H9 (cell line): ENCODE measurements at regions not wholly inside any gene's neighbourhood (a gene's known extent, or its start where the extent isn't known, plus 50 kb on each side); places are given as distances from the start of the nearest gene placed in this dataset.

Experiments
- DNase-seq: peaks from one replicate; pipeline ENCODE4 v3.0.0-alpha.2; 2017
- H2AFZ ChIP-seq: one replicate; pipeline ENCODE4 v1.6.1; 2013; ENCODE audit warnings: mild to moderate bottlenecking, low read length, control low read depth, moderate library complexity
- H2AK5ac ChIP-seq: 2 replicates; pipeline ENCODE4 v1.6.1; 2013; ENCODE audit warnings: low read length, control low read depth, mixed read lengths; ENCODE audit not compliant: insufficient read length
- H2BK120ac ChIP-seq: one replicate; pipeline ENCODE4 v1.6.1; 2013; ENCODE audit warnings: low read depth, mild to moderate bottlenecking, low read length, control low read depth, inconsistent platforms; ENCODE audit not compliant: poor library complexity, severe bottlenecking
- H2BK12ac ChIP-seq: 2 replicates; pipeline ENCODE4 v1.6.1; 2013; ENCODE audit warnings: low read length, control low read depth, mixed read lengths, low read depth; ENCODE audit not compliant: insufficient read length
- H2BK15ac ChIP-seq: 2 replicates; pipeline ENCODE4 v1.6.1; 2013; ENCODE audit warnings: low read depth, low read length, control low read depth
- H2BK20ac ChIP-seq: one replicate; pipeline ENCODE4 v1.6.1; 2013; ENCODE audit warnings: low read depth, mild to moderate bottlenecking, low read length, control low read depth, inconsistent platforms; ENCODE audit not compliant: poor library complexity, severe bottlenecking
- H2BK5ac ChIP-seq: 2 replicates; pipeline ENCODE4 v1.6.1; 2013; ENCODE audit warnings: low read length, control low read depth, mixed read lengths; ENCODE audit not compliant: insufficient read length
- H3K14ac ChIP-seq: 2 replicates; pipeline ENCODE4 v1.6.1; 2013; ENCODE audit warnings: low read length, control low read depth; ENCODE audit not compliant: insufficient read depth
- H3K18ac ChIP-seq: 2 replicates; pipeline ENCODE4 v1.6.1; 2013; ENCODE audit warnings: low read depth, mild to moderate bottlenecking, mixed read lengths, low read length, control low read depth; ENCODE audit not compliant: insufficient read length
- H3K23ac ChIP-seq: 2 replicates; pipeline ENCODE4 v1.6.1; 2013; ENCODE audit warnings: low read length, control low read depth, mixed read lengths, low read depth; ENCODE audit not compliant: insufficient read length
- H3K23me2 ChIP-seq: 2 replicates; pipeline ENCODE4 v1.6.1; 2013; ENCODE audit warnings: low read depth, mild to moderate bottlenecking, mixed read lengths, low read length, control low read depth; ENCODE audit not compliant: insufficient read length, poor library complexity, severe bottlenecking
- H3K27ac ChIP-seq: 2 replicates; pipeline ENCODE4 v1.5.1; 2013; ENCODE audit warnings: low read length, control low read depth, mixed read lengths, low read depth; ENCODE audit not compliant: insufficient read length
- H3K27me3 ChIP-seq: 2 replicates; pipeline ENCODE4 v1.6.1; 2013; ENCODE audit warnings: low read length, control low read depth, inconsistent platforms; ENCODE audit not compliant: insufficient read depth
- H3K4ac ChIP-seq: 2 replicates; pipeline ENCODE4 v1.6.1; 2013; ENCODE audit warnings: low read depth, mild to moderate bottlenecking, control low read depth, inconsistent platforms, low read length, moderate library complexity
- H3K4me1 ChIP-seq: 2 replicates; pipeline ENCODE4 v1.6.1; 2013; ENCODE audit warnings: low read length, control low read depth, inconsistent platforms; ENCODE audit not compliant: insufficient read depth
- H3K4me2 ChIP-seq: 2 replicates; pipeline ENCODE4 v1.6.1; 2013; ENCODE audit warnings: low read length, control low read depth, mixed read lengths; ENCODE audit not compliant: insufficient read length, insufficient read depth
- H3K56ac ChIP-seq: 2 replicates; pipeline ENCODE4 v1.6.1; 2013; ENCODE audit warnings: low read depth, mild to moderate bottlenecking, mixed read lengths, low read length, control low read depth; ENCODE audit not compliant: insufficient read length
- H3K79me1 ChIP-seq: 2 replicates; pipeline ENCODE4 v1.6.1; 2013; ENCODE audit warnings: low read depth, mild to moderate bottlenecking, moderate library complexity, low read length, control low read depth, inconsistent platforms; ENCODE audit not compliant: insufficient read depth, poor library complexity, severe bottlenecking
- H3K79me2 ChIP-seq: 2 replicates; pipeline ENCODE4 v1.6.1; 2013; ENCODE audit warnings: low read length, control low read depth, inconsistent platforms; ENCODE audit not compliant: insufficient read depth
- H3K9ac ChIP-seq: 2 replicates; pipeline ENCODE4 v1.6.1; 2013; ENCODE audit warnings: low read length, control low read depth, mixed read lengths; ENCODE audit not compliant: insufficient read length; ENCODE audit errors: extremely low read depth
- H3K9me3 ChIP-seq: one replicate; pipeline ENCODE4 v1.6.1; 2013; ENCODE audit warnings: low read depth, low read length, inconsistent platforms; ENCODE audit not compliant: control insufficient read depth
- H3T11ph ChIP-seq: one replicate; pipeline ENCODE4 v1.6.1; 2013; ENCODE audit warnings: mild to moderate bottlenecking, low read length, control low read depth, inconsistent platforms
- H4K20me1 ChIP-seq: one replicate; pipeline ENCODE4 v1.6.1; 2013; ENCODE audit not compliant: control insufficient read depth, insufficient read length, insufficient read depth
- H4K5ac ChIP-seq: 2 replicates; pipeline ENCODE4 v1.6.1; 2013; ENCODE audit warnings: low read depth, mild to moderate bottlenecking, mixed read lengths, low read length, control low read depth; ENCODE audit not compliant: insufficient read length
- H4K8ac ChIP-seq: replicated peaks from 2 replicates; pipeline ENCODE4 v1.6.1; 2013; ENCODE audit warnings: low read length, control low read depth, mixed read lengths, low read depth; ENCODE audit not compliant: insufficient read length
- H4K91ac ChIP-seq: 2 replicates; pipeline ENCODE4 v1.6.1; 2013; ENCODE audit warnings: low read depth, mild to moderate bottlenecking, moderate library complexity, mixed read lengths, low read length, control low read depth; ENCODE audit not compliant: insufficient read length
- H3K27ac Mint-ChIP-seq, 3 experiments: 2 replicates in 2 of 3; 3 replicates in 1 of 3; pipeline ENCODE4 v1.8.0; 2020 to 2021; ENCODE audit warnings: mixed read lengths in 3 of 3, mild to moderate bottlenecking in 1 of 3, moderate library complexity in 1 of 3
- H3K27me3 Mint-ChIP-seq: 2 replicates; pipeline ENCODE4 v1.8.0; 2021; ENCODE audit warnings: low read depth, mild to moderate bottlenecking, moderate library complexity, mixed read lengths
- H3K36me3 Mint-ChIP-seq, 3 experiments: 2 replicates in 2 of 3; 3 replicates in 1 of 3; pipeline ENCODE4 v1.8.0; 2020 to 2021; ENCODE audit warnings: low read depth in 3 of 3, mixed read lengths in 3 of 3; ENCODE audit not compliant: insufficient read depth in 1 of 3
- H3K4me1 Mint-ChIP-seq, 2 experiments: 2 replicates each; pipeline ENCODE4 v1.8.0; 2020; ENCODE audit warnings: mixed read lengths in 2 of 2
- H3K4me3 Mint-ChIP-seq, 2 experiments: 2 replicates in 1 of 2; 3 replicates in 1 of 2; pipeline ENCODE4 v1.8.0; 2020 to 2021; ENCODE audit warnings: mild to moderate bottlenecking in 2 of 2, mixed read lengths in 2 of 2, moderate library complexity in 1 of 2
- H3K9me3 Mint-ChIP-seq, 2 experiments: 2 replicates in 1 of 2; 3 replicates in 1 of 2; pipeline ENCODE4 v1.8.0; 2020; ENCODE audit warnings: mild to moderate bottlenecking in 2 of 2, mixed read lengths in 2 of 2, moderate library complexity in 1 of 2
- CTCF ChIP-seq: fragments of 200-600 bp; sonication (generic); conservative IDR thresholded peaks from 3 replicates; pipeline ENCODE4 v1.8.0; 2021; ENCODE audit warnings: antibody characterized with exemption, mild to moderate bottlenecking
- WGBS: extraction: QIAGEN DNeasy Blood & Tissue Kit; methylation state at CpG from one replicate; pipeline ENCODE4 v1.1.7; 2013; ENCODE audit warnings: missing lambda C conversion rate, low lambda C conversion rate, mixed read lengths; ENCODE audit not compliant: insufficient read length; ENCODE audit errors: extremely low coverage; 5-methylcytosine and 5-hydroxymethylcytosine counted together

GRCh38 chr3:178195824-178196223 is 340.4 kb upstream of the KCNMB2 start:
- no peak overlapping the region for H3K4me2 ChIP-seq
- no peak overlapping the region for H4K8ac ChIP-seq
- Mint-ChIP-seq H3K9me3 (no peaks in the 10 kb centered on the region; a peak in 1 of 5 replicates), H3K4me1 (peaks cover 10 to 12% of the 10 kb centered on the region in 2 experiments), H3K4me3 (no peak overlapping the region), H3K36me3 (no peaks in the 10 kb centered on the region; a peak in 2 of 7 replicates), H3K27ac (no peak overlapping the region), H3K27me3 (no peaks in the 10 kb centered on the region)
- H4K5ac ChIP-seq = no peak overlapping the region
- H4K20me1 ChIP-seq = no peaks in the 10 kb centered on the region
- H3K56ac ChIP-seq = no peak overlapping the region
- H3K23ac ChIP-seq = no peak overlapping the region
- H2AFZ ChIP-seq = no peak overlapping the region
- no peak for DNase-seq
- no peaks in the 10 kb centered on the region for H3K79me2 ChIP-seq
- no peak overlapping the region for H2BK15ac ChIP-seq
- no peaks in the 10 kb centered on the region; the same call in 1 of the 2 replicates for H3K4me1 ChIP-seq
- no peak overlapping the region for H3K27ac ChIP-seq
- H3K18ac ChIP-seq = no peak overlapping the region
- no peaks in the 10 kb centered on the region for H3K79me1 ChIP-seq
- H2BK20ac ChIP-seq = no peak overlapping the region
- no CpG with 5 or more reads among the region's 2 CpGs for WGBS
- H4K91ac ChIP-seq = no peak overlapping the region
- H2BK120ac ChIP-seq = no peak overlapping the region
- H3T11ph ChIP-seq = no peak overlapping the region
- no peaks in the 10 kb centered on the region for H3K27me3 ChIP-seq
- no peak overlapping the region for H3K4ac ChIP-seq
- H3K9me3 ChIP-seq = no peaks in the 10 kb centered on the region
- H3K9ac ChIP-seq = no peak overlapping the region
- no peak overlapping the region for H2AK5ac ChIP-seq
- H2BK12ac ChIP-seq = no peak overlapping the region
- no peak for TF ChIP-seq CTCF
- no peaks in the 10 kb centered on the region for H3K23me2 ChIP-seq
- H3K14ac ChIP-seq = no peak overlapping the region
- H2BK5ac ChIP-seq = no peak overlapping the region
